Jurkat, Clone E6-1 (cell line): ENCODE measurements at regions not wholly inside any gene's neighbourhood (a gene's known extent, or its start where the extent isn't known, plus 50 kb on each side); places are given as distances from the start of the nearest gene placed in this dataset.
A peak's percentile ranks its signal among the peaks of the same experiment; 100 is the strongest.

Source experiments
- DNase-seq: peaks from one replicate; pipeline ENCODE4 v3.0.0-alpha.2; 2011; ENCODE audit warnings: low read depth, low spot score
- H3K4me3 ChIP-seq: 2 replicates; pipeline ENCODE4 v1.5.1; 2011; ENCODE audit warnings: mild to moderate bottlenecking, low read length, control low read depth, moderate library complexity

- no peak for DNase-seq
- H3K4me3 ChIP-seq, result no peak overlapping the region
Measured at GRCh38 chr20:43812216-43812615, 85.4 kb upstream of the GTSF1L start.

GRCh38 chr20:43809206-43809819 is 82.5 kb upstream of the GTSF1L start:
- DNase-seq, result no peak
- no peak overlapping the region for H3K4me3 ChIP-seq

- no peak for DNase-seq
- H3K4me3 ChIP-seq, result no peak overlapping the region
Measured at GRCh38 chr20:43804781-43805180, 78.0 kb upstream of the GTSF1L start.

GRCh38 chr20:43803276-43803675 is 76.5 kb upstream of the GTSF1L start:
- no peak for DNase-seq
- H3K4me3 ChIP-seq, result no peak overlapping the region

DNA sequence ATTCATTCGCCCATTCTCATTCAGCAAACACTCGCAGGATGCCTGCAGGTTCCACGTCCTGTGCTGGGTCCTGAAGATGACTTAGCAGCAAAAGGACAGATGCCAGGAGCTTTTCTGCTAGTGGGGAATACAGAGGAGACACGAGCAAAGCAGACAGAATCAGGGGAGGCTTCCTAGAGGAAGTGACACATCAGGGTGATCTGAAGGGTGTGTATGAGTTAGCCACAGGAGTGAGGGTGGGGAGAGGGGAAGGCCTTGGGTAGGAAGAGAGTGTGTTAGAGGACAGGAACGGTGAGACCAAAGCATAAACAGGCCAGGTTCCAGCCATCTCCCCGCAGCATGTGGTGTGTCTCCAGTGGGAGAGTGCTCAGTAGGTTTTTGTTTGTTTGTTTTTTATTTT is 73.4 kb upstream of the GTSF1L start:
- H3K4me3 ChIP-seq, result no peak overlapping the region
- DNase-seq, result no peak

- H3K4me3 ChIP-seq, result no peak overlapping the region
- DNase-seq, result no peak
Measured at GRCh38 chr20:43799741-43800140, 72.9 kb upstream of the GTSF1L start.

- peak; percentile 72 for DNase-seq
- no peak overlapping the region for H3K4me3 ChIP-seq
Measured at GRCh38 chr20:43799150-43799711, 72.4 kb upstream of the GTSF1L start.

DNA sequence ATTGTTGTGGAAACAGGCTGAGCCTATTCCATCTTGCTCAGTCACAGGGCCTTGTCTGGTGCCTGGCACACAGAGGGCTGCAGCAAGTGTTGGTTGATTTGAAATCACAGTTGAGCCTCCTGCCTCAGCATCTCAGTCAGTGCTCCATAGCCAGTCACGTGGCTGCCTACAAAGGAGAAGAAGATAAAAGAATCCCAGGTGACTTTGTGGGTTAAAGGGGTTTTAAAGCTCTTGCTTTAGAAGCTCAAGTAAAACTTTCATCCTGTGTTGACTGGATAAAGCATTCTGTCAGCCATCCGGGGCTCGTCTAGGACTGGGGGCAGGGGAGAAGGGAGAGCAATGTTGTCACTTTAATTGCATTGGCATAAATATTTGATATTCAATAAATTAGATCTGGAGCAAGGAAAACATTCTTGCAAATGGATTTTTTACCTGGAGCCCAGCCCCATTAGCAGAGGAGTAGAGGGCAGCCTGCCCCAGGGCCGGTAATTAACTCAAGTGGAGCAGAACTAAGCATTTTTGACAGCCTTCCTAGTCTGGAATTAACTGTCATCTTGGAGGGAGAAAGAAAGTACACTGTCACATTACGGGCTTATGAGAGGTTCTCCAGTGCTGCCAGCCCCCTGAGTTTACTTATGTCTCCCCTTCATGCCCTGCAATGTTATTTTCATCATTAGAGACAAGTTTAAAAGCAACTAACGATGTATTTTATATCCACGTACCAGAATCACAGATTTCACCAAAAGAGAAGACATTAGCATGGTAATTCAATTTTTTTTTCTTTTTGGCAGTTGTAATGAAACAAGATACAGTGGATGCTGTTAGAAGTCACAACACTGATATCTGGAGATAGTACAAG is 71.7 kb upstream of the GTSF1L start:
- peak; percentile 68 for DNase-seq
- no peak overlapping the region for H3K4me3 ChIP-seq

- H3K4me3 ChIP-seq, result no peak overlapping the region
- DNase-seq, result no peak
Measured at GRCh38 chr20:43794326-43794725, 67.5 kb upstream of the GTSF1L start.

- no peak for DNase-seq
- H3K4me3 ChIP-seq, result no peak overlapping the region
Measured at GRCh38 chr20:43789593-43789992, 62.8 kb upstream of the GTSF1L start.

DNA sequence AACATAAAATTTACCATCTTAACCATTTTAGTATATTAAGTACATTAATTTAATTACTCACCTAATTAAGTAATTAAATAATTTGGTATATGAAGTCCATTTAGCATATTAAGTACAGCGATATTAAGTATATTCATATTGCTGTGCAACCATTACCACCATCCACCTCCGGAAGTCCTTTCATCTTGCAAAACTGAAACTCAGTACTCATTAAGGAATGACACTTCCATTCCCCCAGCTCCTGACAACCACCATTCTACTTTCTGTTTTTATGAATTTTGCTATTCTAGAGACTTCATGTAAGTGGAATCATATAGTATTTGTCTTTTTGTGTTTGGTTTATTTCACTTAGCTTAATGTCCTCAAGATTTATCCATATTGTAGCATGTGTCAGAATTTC is 61.1 kb upstream of the GTSF1L start:
- H3K4me3 ChIP-seq, result no peak overlapping the region
- DNase-seq, result peak; percentile 30

DNA sequence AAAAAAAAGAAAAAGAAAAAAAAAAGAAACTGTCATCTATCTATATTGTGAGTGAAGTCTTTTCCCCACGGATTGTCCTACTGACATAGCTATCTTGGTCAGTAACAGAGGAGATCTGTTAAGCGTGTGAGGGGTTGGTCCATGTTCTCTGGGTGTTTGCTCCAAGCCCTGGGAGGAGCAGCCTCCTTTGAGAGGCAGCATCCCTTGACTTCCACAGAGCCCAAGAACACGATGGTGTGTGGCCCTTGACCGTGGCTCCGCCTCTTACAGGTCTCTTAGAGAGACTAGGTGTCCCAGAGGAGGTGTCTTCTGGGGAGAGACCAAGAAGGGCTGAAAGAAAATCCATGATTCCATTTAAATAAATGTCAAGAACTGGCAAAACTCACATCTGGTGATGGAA is 60.1 kb upstream of the GTSF1L start:
- no peak overlapping the region for H3K4me3 ChIP-seq
- no peak for DNase-seq

DNA sequence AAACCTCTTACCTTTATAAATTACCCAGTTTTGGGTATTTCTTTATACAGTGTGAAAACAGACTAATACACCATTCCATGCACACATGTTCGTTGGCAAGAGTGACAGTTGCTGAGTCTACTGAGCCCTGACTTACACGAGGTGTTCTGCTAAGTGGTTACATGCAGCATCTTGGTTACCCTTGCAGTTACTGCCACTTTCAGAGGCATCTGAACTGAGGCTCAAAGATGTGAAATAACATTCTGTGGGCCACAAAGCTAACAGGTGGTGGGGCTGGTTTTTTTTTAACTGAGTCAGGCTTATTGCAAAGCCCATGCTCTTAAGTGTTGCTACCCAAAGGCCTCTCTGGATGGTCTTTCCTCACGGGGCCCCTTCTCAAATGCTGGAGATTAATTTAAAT is 54.4 kb upstream of the GTSF1L start:
- DNase-seq, result peak; percentile 19
- H3K4me3 ChIP-seq, result no peak overlapping the region

GRCh38 chr20:43778375-43778774 is 51.6 kb upstream of the GTSF1L start:
- no peak overlapping the region for H3K4me3 ChIP-seq
- DNase-seq, result no peak

- DNase-seq, result no peak
Measured at GRCh38 chr20:43776691-43777090, 49.9 kb upstream of the GTSF1L start.

More at GRCh38 chr20:43776691-43777090, 49.9 kb upstream of the GTSF1L start:
- no peak overlapping the region for H3K4me3 ChIP-seq
